Left ventricle myocardium inferior (tissue), 1 donor: ENCODE measurements at regions not wholly inside any gene's neighbourhood (a gene's known extent, or its start where the extent isn't known, plus 50 kb on each side); places are given as distances from the start of the nearest gene placed in this dataset.

ENCODE experiments used
- DNase-seq: peaks from one replicate; pipeline ENCODE4 v3.0.0-alpha.2; 2020
- H3K27ac ChIP-seq: fragments of 200-600 bp; replicated peaks from 2 replicates; pipeline ENCODE4 v1.8.0; 2021
- H3K27me3 ChIP-seq: fragments of 200-600 bp; 2 replicates; pipeline ENCODE4 v1.8.0; 2021; ENCODE audit warnings: low read depth
- H3K36me3 ChIP-seq: fragments of 200-600 bp; 2 replicates; pipeline ENCODE4 v1.8.0; 2021
- H3K4me1 ChIP-seq: fragments of 200-600 bp; 2 replicates; pipeline ENCODE4 v1.8.0; 2021
- H3K4me3 ChIP-seq: fragments of 200-600 bp; 2 replicates; pipeline ENCODE4 v1.8.0; 2021; ENCODE audit warnings: mild to moderate bottlenecking, moderate library complexity
- H3K9me3 ChIP-seq: fragments of 200-600 bp; replicated peaks from 2 replicates; pipeline ENCODE4 v1.8.0; 2021
- CTCF ChIP-seq: fragments of 200-600 bp; IDR thresholded peaks from 2 replicates; pipeline ENCODE4 v1.8.0; 2021; ENCODE audit warnings: antibody characterized with exemption, mild to moderate bottlenecking, borderline replicate concordance
- intact Hi-C: fragments of 100-400 bp; cut with micrococcal nuclease; formaldehyde crosslinking; loops from one replicate; pipeline ENCODE4 v1.11.0; 2022
- donor health status: DM: no; HTN: yes; CAD: no; lungs with severe emphysema.

DNA sequence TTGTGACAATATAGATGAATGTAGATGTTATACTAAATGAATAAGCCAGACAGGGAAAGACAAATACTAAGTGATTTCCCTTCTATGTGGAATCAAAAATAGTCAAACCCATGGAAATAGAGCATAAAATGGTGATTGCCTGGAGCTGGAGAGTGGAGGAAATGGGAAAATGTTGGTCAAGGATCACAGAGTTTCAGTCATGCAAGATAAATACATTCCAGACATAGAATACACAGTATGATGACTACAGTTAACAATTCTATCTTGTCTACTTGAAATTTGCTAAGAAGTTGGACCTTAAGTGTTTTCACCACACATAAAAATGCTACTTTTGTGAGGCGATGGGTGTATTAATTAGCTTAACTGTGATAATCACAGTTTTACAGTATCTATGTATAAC is 1182.7 kb downstream of the AACS start:
- no peak for TF ChIP-seq CTCF
- no peaks in the 10 kb centered on the region for H3K9me3 ChIP-seq
- no peaks in the 10 kb centered on the region for H3K27me3 ChIP-seq
- H3K36me3 ChIP-seq, result no peaks in the 10 kb centered on the region
- no peak overlapping the region for H3K27ac ChIP-seq
- no peak for DNase-seq
- intact Hi-C loops, result no loop called here
- no peaks in the 10 kb centered on the region for H3K4me1 ChIP-seq
- no peak overlapping the region for H3K4me3 ChIP-seq

- intact Hi-C loops, result no loop called here
- H3K4me1 ChIP-seq, result no peaks in the 10 kb centered on the region
- no peak for DNase-seq
- H3K27ac ChIP-seq, result no peak overlapping the region
- no peaks in the 10 kb centered on the region for H3K27me3 ChIP-seq
- H3K9me3 ChIP-seq, result no peaks in the 10 kb centered on the region
- no peaks in the 10 kb centered on the region for H3K36me3 ChIP-seq
- H3K4me3 ChIP-seq, result no peak overlapping the region
- TF ChIP-seq CTCF, result no peak
Observed at GRCh38 chr12:126248871-126249403, 1183.7 kb downstream of the AACS start.

GRCh38 chr12:126258190-126258589 is 1193.0 kb downstream of the AACS start:
- no peak for DNase-seq

DNA sequence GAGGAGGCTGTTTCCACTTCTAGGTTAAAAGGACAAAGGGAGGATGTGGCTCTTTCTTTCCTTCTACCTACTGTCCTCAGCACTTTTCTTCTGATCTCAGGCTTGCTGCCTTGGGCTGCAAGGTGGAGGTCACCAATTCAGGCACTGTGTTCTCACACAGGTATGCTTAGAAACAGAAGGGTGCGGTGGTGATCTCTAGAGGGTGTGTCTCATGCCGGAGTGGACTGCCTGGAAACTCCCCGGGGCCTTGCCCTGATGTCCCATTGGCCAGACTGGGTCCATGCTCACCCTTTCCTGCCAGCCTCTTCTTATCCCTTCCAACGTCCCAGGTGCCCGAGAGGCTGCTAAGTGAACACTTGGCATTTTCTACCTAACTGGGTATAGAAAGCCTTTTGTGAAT is 1197.6 kb downstream of the AACS start:
- no peaks in the 10 kb centered on the region for H3K4me1 ChIP-seq
- no peak overlapping the region for H3K27ac ChIP-seq
- H3K27me3 ChIP-seq, result peaks cover 7% of the 10 kb centered on the region
- H3K4me3 ChIP-seq, result no peak overlapping the region
- no peaks in the 10 kb centered on the region for H3K36me3 ChIP-seq
- H3K9me3 ChIP-seq, result no peaks in the 10 kb centered on the region
- no peak for DNase-seq
- TF ChIP-seq CTCF, result no peak
- intact Hi-C loops, result no loop called here

More at GRCh38 chr12:126258190-126258589, 1193.0 kb downstream of the AACS start:
- Histone ChIP-seq H3K27me3 (peaks cover 3% of the 10 kb centered on the region), H3K4me1 (no peaks in the 10 kb centered on the region), H3K36me3 (no peaks in the 10 kb centered on the region), H3K9me3 (no peaks in the 10 kb centered on the region), H3K4me3 (no peak overlapping the region), H3K27ac (no peak overlapping the region)
- no peak for TF ChIP-seq CTCF
- intact Hi-C loops, result no loop called here

- Histone ChIP-seq H3K27me3 (peaks cover 12% of the 10 kb centered on the region), H3K9me3 (no peaks in the 10 kb centered on the region), H3K4me1 (no peaks in the 10 kb centered on the region), H3K27ac (no peak overlapping the region), H3K36me3 (no peaks in the 10 kb centered on the region), H3K4me3 (no peak overlapping the region)
- no peak for TF ChIP-seq CTCF
- no peak for DNase-seq
- intact Hi-C loops, result no loop called here
Observed at GRCh38 chr12:126268222-126268621, 1203.0 kb downstream of the AACS start.
